HEK293 (cell line): ENCODE measurements at regions not wholly inside any gene's neighbourhood (a gene's known extent, or its start where the extent isn't known, plus 50 kb on each side); places are given as distances from the start of the nearest gene placed in this dataset.

ENCODE experiments used
- CTCF ChIP-seq: fragments of 450-650 bp; formaldehyde crosslinking; IDR thresholded peaks from 2 replicates; pipeline ENCODE4 v1.5.1; 2016; ENCODE audit warnings: missing biosample characterization, missing genetic modification characterization
- REST ChIP-seq: fragments of 450-650 bp; formaldehyde crosslinking; IDR thresholded peaks from 2 replicates; pipeline ENCODE4 v1.5.1; 2016; ENCODE audit warnings: missing biosample characterization, missing genetic modification characterization
- ZNF302 ChIP-seq: fragments of 450-650 bp; formaldehyde crosslinking; IDR thresholded peaks from 2 replicates; pipeline ENCODE4 v1.5.1; 2016; ENCODE audit warnings: missing biosample characterization, missing genetic modification characterization, low read depth
- ZNF596 ChIP-seq: fragments of 450-650 bp; IDR thresholded peaks from 2 replicates; pipeline ENCODE4 v1.5.0; 2018; ENCODE audit warnings: missing biosample characterization, mild to moderate bottlenecking, missing genetic modification characterization, moderate library complexity
- ZSCAN16 ChIP-seq: fragments of 450-650 bp; formaldehyde crosslinking; IDR thresholded peaks from 2 replicates; pipeline ENCODE4 v1.5.1; 2016; ENCODE audit warnings: missing biosample characterization, missing genetic modification characterization

GRCh38 chr20:18978311-18978710 is 164.7 kb downstream of the SCP2D1 start:
- TF ChIP-seq ZSCAN16 (no peak), CTCF (no peak), ZNF302 (tag by site-specific recombination) (no peak), REST (no peak), ZNF596 (tag by site-specific recombination) (no peak)
